ENCODE measurements at regions not wholly inside any gene's neighbourhood (a gene's known extent, or its start where the extent isn't known, plus 50 kb on each side); places are given as distances from the start of the nearest gene placed in this dataset.

GRCh38 chr21:20023193-20023592 lies 975.0 kb upstream of the NCAM2 start:
- no peak for TF ChIP-seq FOS (IDR thresholded peaks at IDR 0.05; ENCODE audit: borderline replicate concordance, insufficient read depth, low read length)
- no peak for TF ChIP-seq POLR2AphosphoS5 (IDR thresholded peaks at IDR 0.05; ENCODE audit: insufficient read depth, low read depth, low read length)
- TF ChIP-seq, protein P1, sequence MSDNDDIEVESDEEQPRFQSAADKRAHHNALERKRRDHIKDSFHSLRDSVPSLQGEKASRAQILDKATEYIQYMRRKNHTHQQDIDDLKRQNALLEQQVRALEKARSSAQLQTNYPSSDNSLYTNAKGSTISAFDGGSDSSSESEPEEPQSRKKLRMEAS (IDR thresholded peaks at IDR 0.05; ENCODE audit: insufficient read depth, insufficient read length) = no peak
- dilution Hi-C loops (cut with MboI; ENCODE audit: extremely low pct_ligation_motif_present, low sequenced_read_pairs) (no loop called here), intact Hi-C loops (cut with micrococcal nuclease) (no loop called here)
- Histone ChIP-seq H2AFZ (ENCODE audit: low read depth, low read length) (no peak overlapping the region), H4K20me1 (replicated peaks; ENCODE audit: control insufficient read depth, extremely low read depth, insufficient read depth, low read length) (no peaks in the 10 kb centered on the region), H3K4me1 (ENCODE audit: control insufficient read depth, extremely low read depth, insufficient read depth, low read length) (no peaks in the 10 kb centered on the region), H3K27ac (ENCODE audit: insufficient read depth, low read depth, low read length) (no peak overlapping the region), H3K9ac (replicated peaks; ENCODE audit: extremely low read depth, insufficient read depth, low read length) (no peak overlapping the region), H3K79me2 (ENCODE audit: control insufficient read depth, insufficient read depth, low read length) (no peaks in the 10 kb centered on the region), H3K4me2 (ENCODE audit: insufficient read depth, low read length) (no peak overlapping the region), H3K9me1 (replicated peaks; ENCODE audit: control insufficient read depth, extremely low read depth, insufficient read depth, low read length) (no peaks in the 10 kb centered on the region), H3K4me3 (replicated peaks in 1 of 3; ENCODE audit: insufficient read depth in 1 of 3, low read depth in 1 of 3, low read length in 3 of 3) (no peak overlapping the region), H3K27me3 (ENCODE audit: control insufficient read depth in 2 of 2, insufficient read depth in 2 of 2, low read length in 2 of 2) (no peaks in the 10 kb centered on the region), H3K9me3 (replicated peaks; ENCODE audit: control insufficient read depth, insufficient read depth, low read length) (no peaks in the 10 kb centered on the region), H3K36me3 (ENCODE audit: control insufficient read depth in 2 of 2, extremely low read depth in 1 of 2, insufficient read depth in 2 of 2, low read length in 2 of 2) (no peaks in the 10 kb centered on the region)
- ChIA-PET CTCF (no interaction called here), POLR2A (no interaction called here)
- no TSS peak for BruUV-seq (replicated peaks)
- no peak for DNase-seq (ENCODE audit: low read depth, low spot score)
- FAIRE-seq = no peak

DNA sequence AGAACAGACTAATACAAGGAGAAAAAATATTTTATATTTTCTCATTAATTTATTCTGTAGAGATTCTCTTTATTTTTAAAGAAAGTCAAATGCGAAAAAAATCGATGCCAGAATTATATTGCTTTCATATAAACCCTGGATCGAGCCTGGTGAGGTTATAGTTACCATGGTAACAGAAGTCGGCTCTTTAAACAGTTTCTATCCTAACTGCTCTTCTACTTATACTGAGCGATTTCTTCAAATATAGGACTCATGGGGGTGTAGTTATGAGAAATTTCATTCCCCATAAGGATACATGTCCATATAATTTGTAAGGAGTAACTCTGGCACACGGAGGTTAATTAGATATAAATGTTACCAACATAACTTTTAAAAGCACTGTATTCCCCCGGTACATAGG lies 973.5 kb upstream of the NCAM2 start:
- Histone ChIP-seq H3K9me1 (replicated peaks; ENCODE audit: control insufficient read depth, extremely low read depth, insufficient read depth, low read length) (no peaks in the 10 kb centered on the region), H4K20me1 (replicated peaks; ENCODE audit: control insufficient read depth, extremely low read depth, insufficient read depth, low read length) (no peaks in the 10 kb centered on the region), H3K27ac (ENCODE audit: insufficient read depth, low read depth, low read length) (no peak overlapping the region), H3K79me2 (ENCODE audit: control insufficient read depth, insufficient read depth, low read length) (no peaks in the 10 kb centered on the region), H3K27me3 (ENCODE audit: control insufficient read depth in 2 of 2, insufficient read depth in 2 of 2, low read length in 2 of 2) (no peaks in the 10 kb centered on the region), H3K9ac (replicated peaks; ENCODE audit: extremely low read depth, insufficient read depth, low read length) (no peak overlapping the region), H2AFZ (ENCODE audit: low read depth, low read length) (no peak overlapping the region), H3K4me1 (ENCODE audit: control insufficient read depth, extremely low read depth, insufficient read depth, low read length) (no peaks in the 10 kb centered on the region), H3K9me3 (replicated peaks; ENCODE audit: control insufficient read depth, insufficient read depth, low read length) (no peaks in the 10 kb centered on the region), H3K36me3 (ENCODE audit: control insufficient read depth in 2 of 2, extremely low read depth in 1 of 2, insufficient read depth in 2 of 2, low read length in 2 of 2) (no peaks in the 10 kb centered on the region), H3K4me2 (ENCODE audit: insufficient read depth, low read length) (no peak overlapping the region), H3K4me3 (replicated peaks in 1 of 3; ENCODE audit: insufficient read depth in 1 of 3, low read depth in 1 of 3, low read length in 3 of 3) (no peak overlapping the region)
- dilution Hi-C loops (cut with MboI; ENCODE audit: extremely low pct_ligation_motif_present, low sequenced_read_pairs) (no loop called here), intact Hi-C loops (cut with micrococcal nuclease) (no loop called here)
- no peak for DNase-seq (ENCODE audit: low read depth, low spot score)
- no peak for FAIRE-seq
- BruUV-seq (replicated peaks) = no TSS peak
- ChIA-PET POLR2A (no interaction called here), CTCF (no interaction called here)
- TF ChIP-seq MYC (IDR thresholded peaks at IDR 0.05; ENCODE audit: low read depth, low read length) = no peak
- no peak for TF ChIP-seq GATA2 (IDR thresholded peaks at IDR 0.05; ENCODE audit: insufficient read depth, insufficient read length, low read depth, low read length)
- no peak for TF ChIP-seq EZH2 (IDR thresholded peaks at IDR 0.05; ENCODE audit: borderline replicate concordance, low read depth, low read length, severe bottlenecking)
- no peak for TF ChIP-seq POLR2A (IDR thresholded peaks at IDR 0.05; ENCODE audit: low read depth, low read length)
- TF ChIP-seq POLR2AphosphoS5 (IDR thresholded peaks at IDR 0.05; ENCODE audit: insufficient read depth, low read depth, low read length) = no peak
- TF ChIP-seq JUN (IDR thresholded peaks at IDR 0.05; ENCODE audit: borderline replicate concordance, insufficient read depth, insufficient read length, low read depth) = no peak
- TF ChIP-seq, protein P1 (IDR thresholded peaks at IDR 0.05; ENCODE audit: insufficient read depth, insufficient read length) = no peak
- TF ChIP-seq, protein P2, sequence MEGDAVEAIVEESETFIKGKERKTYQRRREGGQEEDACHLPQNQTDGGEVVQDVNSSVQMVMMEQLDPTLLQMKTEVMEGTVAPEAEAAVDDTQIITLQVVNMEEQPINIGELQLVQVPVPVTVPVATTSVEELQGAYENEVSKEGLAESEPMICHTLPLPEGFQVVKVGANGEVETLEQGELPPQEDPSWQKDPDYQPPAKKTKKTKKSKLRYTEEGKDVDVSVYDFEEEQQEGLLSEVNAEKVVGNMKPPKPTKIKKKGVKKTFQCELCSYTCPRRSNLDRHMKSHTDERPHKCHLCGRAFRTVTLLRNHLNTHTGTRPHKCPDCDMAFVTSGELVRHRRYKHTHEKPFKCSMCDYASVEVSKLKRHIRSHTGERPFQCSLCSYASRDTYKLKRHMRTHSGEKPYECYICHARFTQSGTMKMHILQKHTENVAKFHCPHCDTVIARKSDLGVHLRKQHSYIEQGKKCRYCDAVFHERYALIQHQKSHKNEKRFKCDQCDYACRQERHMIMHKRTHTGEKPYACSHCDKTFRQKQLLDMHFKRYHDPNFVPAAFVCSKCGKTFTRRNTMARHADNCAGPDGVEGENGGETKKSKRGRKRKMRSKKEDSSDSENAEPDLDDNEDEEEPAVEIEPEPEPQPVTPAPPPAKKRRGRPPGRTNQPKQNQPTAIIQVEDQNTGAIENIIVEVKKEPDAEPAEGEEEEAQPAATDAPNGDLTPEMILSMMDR (IDR thresholded peaks at IDR 0.05; ENCODE audit: extremely low read depth in 1 of 2, insufficient read depth in 1 of 2, low read depth in 1 of 2, low read length in 2 of 2) = no peak
- TF ChIP-seq FOS (IDR thresholded peaks at IDR 0.05; ENCODE audit: borderline replicate concordance, insufficient read depth, low read length) = no peak

Data from endothelial cell of umbilical vein (primary cell).